Tibial nerve (tissue), 4 donors: ENCODE measurements at regions not wholly inside any gene's neighbourhood (a gene's known extent, or its start where the extent isn't known, plus 50 kb on each side); places are given as distances from the start of the nearest gene placed in this dataset.

Experiments used
- DNase-seq, 2 donors: peaks; one replicate each; pipeline ENCODE4 v3.0.0-alpha.2; 2019; ENCODE audit warnings: low spot score in 2 of 2
- H3K27ac ChIP-seq, 4 donors: fragments of 200-600 bp; sonication (generic) in 3 of 4; one replicate each; pipeline ENCODE4 v1.5.1; 2017 to 2019; ENCODE audit warnings: mild to moderate bottlenecking in 1 of 4
- H3K27me3 ChIP-seq, 2 donors: fragments of 200-600 bp; sonication (generic) in 1 of 2; one replicate each; pipeline versions ENCODE4 v1.5.1 to v1.6.0; 2017 to 2019
- H3K36me3 ChIP-seq, 3 donors: fragments of 200-600 bp; sonication (generic); one replicate each; pipeline ENCODE4 v1.5.1; 2018 to 2019
- H3K4me1 ChIP-seq, 4 donors: fragments of 200-600 bp; sonication (generic) in 3 of 4; one replicate each; pipeline ENCODE4 v1.5.1; 2017 to 2019
- H3K4me3 ChIP-seq, 4 donors: fragments of 200-600 bp; sonication (generic) in 3 of 4; one replicate each; pipeline ENCODE4 v1.5.1; 2017 to 2019; ENCODE audit warnings: mild to moderate bottlenecking in 1 of 4, moderate library complexity in 1 of 4
- H3K9me3 ChIP-seq, 4 donors: fragments of 200-600 bp; sonication (generic) in 3 of 4; one replicate each; pipeline ENCODE4 v1.5.1; 2017 to 2019
- CTCF ChIP-seq, 5 experiments: fragments of 200-600 bp in 3 of 5; fragments of 450-650 bp in 2 of 5; sonication (generic) in 3 of 5; IDR thresholded peaks; one replicate each; pipeline ENCODE4 v1.5.1; 2016 to 2019; ENCODE audit warnings: antibody characterized with exemption in 5 of 5, mild to moderate bottlenecking in 3 of 5, moderate library complexity in 2 of 5
- EP300 ChIP-seq, 2 donors: sonication (generic); formaldehyde crosslinking; IDR thresholded peaks; one replicate each; pipeline ENCODE4 v1.6.1; 2017; ENCODE audit warnings: antibody characterized with exemption in 2 of 2, mild to moderate bottlenecking in 1 of 2
- POLR2A ChIP-seq, 2 donors: fragments of 450-650 bp; IDR thresholded peaks; one replicate each; pipeline ENCODE4 v1.6.1; 2017; ENCODE audit warnings: antibody characterized with exemption in 2 of 2, mild to moderate bottlenecking in 2 of 2, moderate library complexity in 2 of 2
- WGBS, 2 donors: methylation state at CpG; one replicate each; pipeline ENCODE4 v1.1.5; 2018; 5-methylcytosine and 5-hydroxymethylcytosine counted together

- no peak for DNase-seq
- 17 to 26% methylated on average over 5 of the region's 5 CpGs for WGBS, 2 donors
- H3K4me1 ChIP-seq: no peaks in the 10 kb centered on the region
- H3K27me3 ChIP-seq: no peaks in the 10 kb centered on the region
- H3K27ac ChIP-seq: no peak overlapping the region
- no peaks in the 10 kb centered on the region for H3K36me3 ChIP-seq
- no peak overlapping the region for H3K4me3 ChIP-seq
- no peaks in the 10 kb centered on the region for H3K9me3 ChIP-seq
- TF ChIP-seq CTCF (IDR thresholded peaks at IDR 0.05) (no peak), EP300 (IDR thresholded peaks at IDR 0.05) (no peak)
These were observed 77.0 kb upstream of the PLSCR5 start for GRCh38 chr3:146682171-146682570.

GRCh38 chr3:146680617-146681016 is 75.5 kb upstream of the PLSCR5 start:
- Histone ChIP-seq H3K4me3 (no peak overlapping the region), H3K27ac (no peak overlapping the region), H3K9me3 (no peaks in the 10 kb centered on the region), H3K36me3 (no peaks in the 10 kb centered on the region), H3K27me3 (no peaks in the 10 kb centered on the region), H3K4me1 (no peaks in the 10 kb centered on the region)
- TF ChIP-seq POLR2A (IDR thresholded peaks at IDR 0.05): no peak
- no peak for TF ChIP-seq EP300 (IDR thresholded peaks at IDR 0.05)
- no peak for TF ChIP-seq CTCF (IDR thresholded peaks at IDR 0.05)
- 81 to 83% methylated on average over 4 of the region's 4 CpGs for WGBS, 2 donors
- no peak for DNase-seq

- DNase-seq: no peak
- Histone ChIP-seq H3K4me3 (no peak overlapping the region), H3K36me3 (no peaks in the 10 kb centered on the region), H3K9me3 (no peaks in the 10 kb centered on the region), H3K27me3 (no peaks in the 10 kb centered on the region), H3K27ac (no peak overlapping the region), H3K4me1 (no peaks in the 10 kb centered on the region)
- WGBS, 2 donors: 82 to 83% methylated on average over 3 of the region's 3 CpGs
- TF ChIP-seq POLR2A (IDR thresholded peaks at IDR 0.05): no peak
These were observed 74.8 kb upstream of the PLSCR5 start for GRCh38 chr3:146679995-146680394.

GRCh38 chr3:146679191-146679590 is 74.0 kb upstream of the PLSCR5 start:
- H3K4me3 ChIP-seq: no peak overlapping the region
- no peak for DNase-seq
- TF ChIP-seq EP300 (IDR thresholded peaks at IDR 0.05) (no peak), POLR2A (IDR thresholded peaks at IDR 0.05) (no peak), CTCF (IDR thresholded peaks at IDR 0.05) (no peak)
- H3K36me3 ChIP-seq: no peaks in the 10 kb centered on the region
- H3K27me3 ChIP-seq: no peaks in the 10 kb centered on the region
- H3K27ac ChIP-seq: no peak overlapping the region
- no peaks in the 10 kb centered on the region for H3K9me3 ChIP-seq
- WGBS, 2 donors: 51 to 61% methylated on average over 3 of the region's 3 CpGs
- no peaks in the 10 kb centered on the region for H3K4me1 ChIP-seq

- TF ChIP-seq EP300 (IDR thresholded peaks at IDR 0.05) (no peak), CTCF (IDR thresholded peaks at IDR 0.05) (no peak), POLR2A (IDR thresholded peaks at IDR 0.05) (no peak)
- no peak for DNase-seq
- Histone ChIP-seq H3K4me3 (no peak overlapping the region), H3K9me3 (no peaks in the 10 kb centered on the region), H3K4me1 (no peaks in the 10 kb centered on the region), H3K36me3 (no peaks in the 10 kb centered on the region), H3K27me3 (no peaks in the 10 kb centered on the region), H3K27ac (no peak overlapping the region)
- WGBS, 2 donors: 82 to 85% methylated on average over 2 of the region's 2 CpGs
These were observed 67.8 kb upstream of the PLSCR5 start for GRCh38 chr3:146672941-146673340.

- no peak overlapping the region for H3K4me3 ChIP-seq
- TF ChIP-seq CTCF (IDR thresholded peaks at IDR 0.05) (no peak), POLR2A (IDR thresholded peaks at IDR 0.05) (no peak)
- DNase-seq: no peak
- H3K9me3 ChIP-seq: peaks cover 0 to 9% (median 2%) of the 10 kb centered on the region in 4 donors
- H3K27ac ChIP-seq: no peak overlapping the region
- H3K27me3 ChIP-seq: no peaks in the 10 kb centered on the region
- H3K36me3 ChIP-seq: no peaks in the 10 kb centered on the region
- H3K4me1 ChIP-seq: no peaks in the 10 kb centered on the region
- 62 to 65% methylated on average over 4 of the region's 4 CpGs for WGBS, 2 donors
These were observed 59.3 kb upstream of the PLSCR5 start for GRCh38 chr3:146664403-146664802.
